Naive thymus-derived CD8-positive, alpha-beta T cell (primary cell): ENCODE measurements at regions not wholly inside any gene's neighbourhood (a gene's known extent, or its start where the extent isn't known, plus 50 kb on each side); places are given as distances from the start of the nearest gene placed in this dataset.

Experiments used
- ATAC-seq, 2 donors: fragments of 150-1000 bp; cut with Tn5 transposase in 1 of 2; sonication (Bioruptor Pico), chemical (Tn5 transposase) in 1 of 2; 1 replicate in 1 of 2; 2 replicates in 1 of 2; pipeline ENCODE4 v1.10.0; 2021; ENCODE audit warnings: mild to moderate bottlenecking in 2 of 2, moderate library complexity in 2 of 2
- POLR2A ChIA-PET: fragments of 350-600 bp; sonication (Branson Sonifier 250); formaldehyde crosslinking; loops from one replicate; lab custom pipeline; 2021; ENCODE audit warnings: antibody characterized with exemption; lab: Charles Lee
- DNase-seq, 10 donors: peaks; one replicate each; pipeline versions ENCODE4 v3.0.0 to v3.0.0-alpha.2; 2020 to 2022
- H3K27ac Mint-ChIP-seq, 10 donors: one replicate each; pipeline ENCODE4 v1.8.0; 2020 to 2022; ENCODE audit warnings: mild to moderate bottlenecking in 10 of 10, mixed read lengths in 10 of 10, moderate library complexity in 4 of 10, inconsistent platforms in 1 of 10
- H3K27me3 Mint-ChIP-seq, 5 donors: one replicate each; pipeline ENCODE4 v1.8.0; 2021 to 2022; ENCODE audit warnings: mixed read lengths in 5 of 5
- H3K36me3 Mint-ChIP-seq, 3 donors: one replicate each; pipeline ENCODE4 v1.8.0; 2020 to 2022; ENCODE audit warnings: mixed read lengths in 3 of 3, mild to moderate bottlenecking in 2 of 3, inconsistent platforms in 1 of 3
- H3K4me1 Mint-ChIP-seq, 4 donors: one replicate each; pipeline ENCODE4 v1.8.0; 2021 to 2022; ENCODE audit warnings: mixed read lengths in 4 of 4
- H3K4me3 Mint-ChIP-seq, 10 donors: one replicate each; pipeline ENCODE4 v1.8.0; 2020 to 2022; ENCODE audit warnings: mild to moderate bottlenecking in 10 of 10, mixed read lengths in 10 of 10, moderate library complexity in 6 of 10, inconsistent platforms in 1 of 10
- H3K9me3 Mint-ChIP-seq, 9 donors: one replicate each; pipeline ENCODE4 v1.8.0; 2020 to 2022; ENCODE audit warnings: mixed read lengths in 9 of 9, mild to moderate bottlenecking in 3 of 9, inconsistent platforms in 1 of 9, moderate library complexity in 1 of 9

DNA sequence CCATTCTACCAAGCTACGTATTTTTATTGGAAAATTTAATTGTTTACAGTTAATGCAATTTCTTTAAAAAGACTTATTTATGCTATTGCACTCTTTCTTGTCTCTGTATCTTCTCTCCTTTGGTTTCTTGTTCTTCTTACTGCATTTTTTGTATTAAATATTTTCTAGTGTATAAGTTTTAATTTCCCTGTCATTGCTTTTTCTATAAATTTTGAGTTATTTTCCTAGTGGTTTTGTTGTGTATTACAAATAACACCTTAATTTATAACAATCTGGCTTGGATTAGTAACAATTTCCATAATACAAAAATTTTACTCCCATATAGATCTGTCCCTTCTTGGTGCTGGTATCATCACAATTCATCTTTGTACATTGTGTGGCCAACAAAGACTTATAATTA lies 303.5 kb upstream of the SPOCK3 start:
- H3K36me3 Mint-ChIP-seq, result peaks cover 0 to 5% (median 0%) of the 10 kb centered on the region in 3 donors
- no peak for ATAC-seq
- H3K27me3 Mint-ChIP-seq, result no peaks in the 10 kb centered on the region
- POLR2A ChIA-PET, result no interaction called here
- DNase-seq, result no peak
- no peak overlapping the region for H3K27ac Mint-ChIP-seq
- H3K9me3 Mint-ChIP-seq, result peaks cover 0 to 19% (median 10%) of the 10 kb centered on the region in 9 donors
- H3K4me3 Mint-ChIP-seq, result no peak overlapping the region
- H3K4me1 Mint-ChIP-seq, result no peaks in the 10 kb centered on the region

DNA sequence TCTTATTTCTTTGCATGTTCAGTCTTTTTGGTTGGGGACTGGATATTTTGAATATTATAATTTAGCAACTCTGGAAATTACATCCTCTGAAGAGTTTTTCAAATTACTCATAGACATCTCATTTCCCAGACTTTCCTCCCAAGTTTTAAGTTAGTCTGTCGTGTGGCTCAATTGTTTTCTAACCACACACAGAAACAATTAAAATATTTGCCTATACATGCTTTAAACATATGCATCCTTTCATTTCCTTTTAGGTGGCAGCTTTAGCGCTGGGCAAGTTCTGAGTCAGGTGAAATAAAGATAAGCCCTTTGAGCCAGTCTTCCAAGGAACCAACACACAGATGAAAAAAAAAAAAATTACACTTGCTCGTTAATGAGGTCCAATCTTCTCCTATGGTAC lies 307.0 kb upstream of the SPOCK3 start:
- Mint-ChIP-seq H3K36me3 (peaks cover 0 to 5% (median 0%) of the 10 kb centered on the region in 3 donors), H3K4me3 (no peak overlapping the region), H3K27me3 (no peaks in the 10 kb centered on the region), H3K9me3 (peaks cover 5 to 34% (median 13%) of the 10 kb centered on the region in 9 donors), H3K4me1 (no peaks in the 10 kb centered on the region), H3K27ac (no peak overlapping the region)
- DNase-seq (no peak), ATAC-seq (no peak)
- POLR2A ChIA-PET, result no interaction called here

DNA sequence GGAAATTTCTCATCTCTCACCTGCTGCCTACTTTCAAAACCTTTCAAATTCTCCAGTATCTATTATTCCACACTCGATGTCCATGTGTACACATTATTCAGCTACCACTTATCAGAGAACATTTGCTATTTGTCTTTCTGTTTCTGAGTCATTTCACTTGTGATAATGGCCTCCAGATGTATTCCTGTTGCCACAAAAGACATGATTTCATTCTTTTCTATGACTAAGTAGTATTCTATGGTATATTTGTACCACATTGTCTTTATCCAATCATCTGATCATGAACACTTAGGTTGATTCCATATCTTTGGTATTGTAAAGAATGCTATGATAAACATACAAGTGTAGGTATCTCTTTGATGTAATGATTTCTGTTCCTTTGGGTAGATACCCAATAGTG lies 310.1 kb upstream of the SPOCK3 start:
- POLR2A ChIA-PET, result no interaction called here
- Mint-ChIP-seq H3K27ac (no peak overlapping the region), H3K4me1 (no peaks in the 10 kb centered on the region), H3K27me3 (no peaks in the 10 kb centered on the region), H3K4me3 (no peak overlapping the region), H3K9me3 (peaks cover 7 to 30% (median 20%) of the 10 kb centered on the region in 9 donors), H3K36me3 (peaks cover 0 to 5% (median 0%) of the 10 kb centered on the region in 3 donors)
- no peak for DNase-seq
- ATAC-seq, result no peak

DNA sequence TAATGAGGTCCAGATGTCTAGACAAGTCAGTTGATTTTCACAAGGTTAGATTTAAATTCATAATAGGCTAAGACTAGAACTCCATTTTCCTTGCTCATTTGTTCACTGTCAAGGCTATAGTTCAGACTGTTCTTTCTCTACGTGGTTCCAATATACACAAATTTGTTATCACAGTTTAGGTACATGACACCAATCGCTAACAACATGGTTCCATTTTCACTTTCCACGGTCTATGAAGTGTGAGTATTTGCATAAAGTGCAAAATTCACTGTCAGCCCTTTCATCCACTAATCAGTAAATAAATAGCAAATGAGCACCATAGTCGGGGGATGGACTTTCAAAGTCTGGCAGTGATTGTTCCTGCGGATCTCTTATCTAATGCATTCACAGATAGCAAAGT lies 315.7 kb upstream of the SPOCK3 start:
- DNase-seq, result no peak
- POLR2A ChIA-PET, result no interaction called here
- H3K9me3 Mint-ChIP-seq, result peaks cover 5 to 28% (median 18%) of the 10 kb centered on the region in 9 donors
- no peaks in the 10 kb centered on the region for H3K27me3 Mint-ChIP-seq
- H3K4me1 Mint-ChIP-seq, result no peaks in the 10 kb centered on the region
- H3K36me3 Mint-ChIP-seq, result no peaks in the 10 kb centered on the region
- H3K4me3 Mint-ChIP-seq, result no peak overlapping the region
- H3K27ac Mint-ChIP-seq, result no peak overlapping the region
- no peak for ATAC-seq

DNA sequence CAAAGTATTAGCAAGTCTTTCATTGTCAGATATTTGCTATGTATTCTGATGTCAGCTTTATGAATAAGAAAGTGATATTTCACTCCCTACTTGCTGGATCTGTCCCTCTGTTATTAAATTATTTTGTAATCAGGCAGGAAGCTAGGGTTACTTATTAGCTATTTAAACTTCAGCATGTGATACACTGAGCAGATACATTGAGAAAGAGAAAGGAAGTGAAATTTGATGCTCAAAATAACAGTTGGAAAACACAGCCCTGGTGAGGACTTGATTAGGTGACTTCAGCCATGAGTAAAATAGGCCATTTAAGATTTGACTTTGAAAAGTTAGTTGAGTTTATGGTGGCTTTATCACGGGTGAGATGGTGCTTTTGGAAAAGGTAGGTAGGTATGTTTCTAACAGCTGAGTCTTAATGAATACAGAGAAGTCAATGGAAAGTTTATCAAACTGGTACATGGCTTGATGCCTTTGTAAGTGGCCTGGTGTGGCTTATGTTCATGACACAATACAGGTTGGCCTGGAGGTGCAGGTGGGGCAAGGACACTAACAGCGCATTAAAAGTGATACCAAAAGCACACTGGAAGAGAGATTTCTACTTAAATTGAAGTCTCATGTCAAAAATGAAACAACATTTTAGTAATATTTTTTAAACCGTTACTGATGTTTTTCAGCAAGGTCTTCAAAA lies 321.2 kb upstream of the SPOCK3 start:
- POLR2A ChIA-PET, result no interaction called here
- Mint-ChIP-seq H3K9me3 (peaks cover 2 to 24% (median 8%) of the 10 kb centered on the region in 9 donors), H3K27me3 (no peaks in the 10 kb centered on the region), H3K4me3 (no peak overlapping the region), H3K27ac (no peak overlapping the region), H3K36me3 (peaks cover 0 to under 1% (median 0%) of the 10 kb centered on the region in 3 donors), H3K4me1 (no peaks in the 10 kb centered on the region)
- ATAC-seq (no peak), DNase-seq (no peak)

DNA sequence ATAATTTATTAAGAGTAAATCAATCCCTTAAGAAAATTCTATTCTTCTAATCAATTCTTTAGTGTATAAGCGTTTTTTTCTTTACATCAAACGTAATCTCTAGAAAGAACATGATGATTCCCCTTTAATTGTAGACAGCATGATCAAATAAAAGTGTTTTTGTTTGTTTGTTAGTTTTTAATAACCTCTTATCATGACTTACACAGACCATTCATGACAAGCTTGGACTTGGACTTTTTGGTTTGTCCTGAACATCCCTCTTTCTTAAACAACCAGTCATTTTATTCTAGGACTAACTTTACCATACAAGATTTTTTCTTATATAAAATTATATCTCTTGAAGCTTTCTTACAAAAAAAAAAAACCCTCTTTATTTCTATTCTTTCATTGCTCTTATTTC lies 344.6 kb upstream of the SPOCK3 start:
- Mint-ChIP-seq H3K27ac (no peak overlapping the region), H3K27me3 (no peaks in the 10 kb centered on the region), H3K4me1 (no peaks in the 10 kb centered on the region), H3K9me3 (peaks cover 0 to 27% (median 7%) of the 10 kb centered on the region in 9 donors), H3K4me3 (no peak overlapping the region), H3K36me3 (no peaks in the 10 kb centered on the region)
- ATAC-seq (no peak), DNase-seq (no peak)
- POLR2A ChIA-PET, result no interaction called here

DNA sequence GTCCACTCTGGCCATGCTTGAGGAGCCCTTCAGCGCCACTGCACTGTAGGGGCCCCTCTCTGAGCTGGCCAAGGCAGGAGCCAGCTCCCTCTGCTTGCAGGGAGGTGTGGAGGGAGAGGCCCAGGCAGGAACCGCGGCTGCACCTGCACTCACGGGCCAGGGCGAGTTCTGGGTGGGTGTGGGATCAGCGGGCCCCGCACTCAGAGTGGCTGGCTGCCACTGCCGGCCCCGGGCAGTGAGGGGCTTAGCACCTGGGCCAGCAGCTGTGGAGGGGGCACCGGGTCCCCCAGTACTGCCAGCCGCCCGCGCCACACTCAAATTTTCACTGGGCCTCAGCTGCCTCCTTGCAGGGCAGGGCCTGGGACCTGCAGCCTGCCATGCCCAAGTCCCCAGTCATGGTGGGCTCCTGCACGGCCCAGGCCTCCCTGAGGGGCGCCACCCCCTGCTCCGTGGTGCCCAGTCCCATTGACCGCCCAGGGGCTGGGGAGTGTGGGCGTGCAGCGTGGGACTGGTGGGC lies 347.2 kb upstream of the SPOCK3 start:
- Mint-ChIP-seq H3K36me3 (no peaks in the 10 kb centered on the region), H3K27ac (no peak overlapping the region), H3K27me3 (no peaks in the 10 kb centered on the region), H3K9me3 (peaks cover 0 to 20% (median 7%) of the 10 kb centered on the region in 9 donors), H3K4me3 (no peak overlapping the region), H3K4me1 (no peaks in the 10 kb centered on the region)
- ATAC-seq, result no peak
- DNase-seq, result no peak
- POLR2A ChIA-PET, result no interaction called here

DNA sequence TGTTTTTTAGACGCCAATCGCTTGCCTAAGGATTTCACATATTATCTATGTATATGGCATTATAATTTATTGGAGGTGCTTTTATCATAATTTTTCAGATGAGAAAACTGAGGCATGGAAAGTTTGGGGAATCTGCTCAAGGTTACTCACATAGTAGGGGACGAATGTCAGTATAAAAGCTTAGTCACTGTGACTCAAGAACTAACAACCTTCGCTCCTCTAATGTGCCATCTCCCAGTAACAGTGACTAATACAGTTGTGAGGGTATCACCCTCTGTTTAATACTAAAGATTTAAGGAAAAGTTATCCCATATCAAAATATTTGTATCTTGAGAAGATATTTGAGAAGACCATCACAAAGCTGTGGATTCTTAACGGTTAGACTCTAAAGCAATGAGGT lies 353.1 kb upstream of the SPOCK3 start:
- H3K27ac Mint-ChIP-seq, result no peak overlapping the region
- ATAC-seq (no peak), DNase-seq (no peak)
- POLR2A ChIA-PET, result no interaction called here
- no peaks in the 10 kb centered on the region for H3K36me3 Mint-ChIP-seq
- no peaks in the 10 kb centered on the region for H3K4me1 Mint-ChIP-seq
- H3K27me3 Mint-ChIP-seq, result no peaks in the 10 kb centered on the region
- no peak overlapping the region for H3K4me3 Mint-ChIP-seq
- peaks cover 0 to 19% (median 9%) of the 10 kb centered on the region in 9 donors for H3K9me3 Mint-ChIP-seq

DNA sequence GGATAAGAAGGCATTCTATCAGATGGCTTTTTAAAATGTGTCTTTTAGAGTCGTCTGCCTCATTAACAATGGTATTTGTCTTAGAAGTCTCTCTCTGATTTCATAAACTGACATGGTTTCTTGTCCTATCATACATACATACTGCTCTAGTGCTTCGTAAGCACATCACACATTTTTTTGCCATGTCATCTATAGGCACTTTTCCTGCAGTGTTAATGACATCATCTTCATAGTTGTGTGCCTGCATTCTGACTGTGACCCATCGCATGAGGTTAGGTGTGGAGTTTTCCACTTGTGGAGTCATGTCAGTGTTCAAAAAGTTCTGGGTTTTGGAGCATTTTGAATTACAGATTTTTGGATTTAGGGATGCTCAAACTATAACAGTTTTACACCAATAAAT lies 361.6 kb upstream of the SPOCK3 start:
- peaks cover 0 to 5% (median 2%) of the 10 kb centered on the region in 9 donors for H3K9me3 Mint-ChIP-seq
- H3K4me1 Mint-ChIP-seq, result no peaks in the 10 kb centered on the region
- H3K27ac Mint-ChIP-seq, result no peak overlapping the region
- DNase-seq (no peak), ATAC-seq (no peak)
- no peak overlapping the region for H3K4me3 Mint-ChIP-seq
- H3K27me3 Mint-ChIP-seq, result no peaks in the 10 kb centered on the region
- no peaks in the 10 kb centered on the region for H3K36me3 Mint-ChIP-seq
- POLR2A ChIA-PET, result no interaction called here

DNA sequence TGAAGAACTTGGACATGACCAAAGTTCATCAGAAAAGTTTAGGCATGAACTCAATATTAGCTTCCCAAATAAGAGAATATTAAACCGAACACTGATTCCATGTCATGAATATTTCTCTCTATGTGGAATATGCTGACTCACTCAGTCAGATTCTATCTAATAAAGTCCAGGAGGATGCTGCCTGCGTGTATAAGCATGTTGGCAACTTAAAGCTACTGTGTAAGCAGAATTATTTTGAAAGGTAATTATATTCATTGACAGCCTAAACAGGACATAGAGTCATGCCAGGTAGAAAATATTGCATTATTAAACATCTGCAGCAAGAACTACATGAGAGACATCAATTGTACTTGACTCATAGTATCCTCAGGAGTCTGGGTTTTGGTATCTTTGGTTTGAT lies 367.9 kb upstream of the SPOCK3 start:
- Mint-ChIP-seq H3K9me3 (peaks cover 0 to 4% (median 0%) of the 10 kb centered on the region in 9 donors), H3K27ac (no peak overlapping the region), H3K4me3 (no peak overlapping the region), H3K27me3 (no peaks in the 10 kb centered on the region), H3K36me3 (no peaks in the 10 kb centered on the region), H3K4me1 (no peaks in the 10 kb centered on the region)
- ATAC-seq, result no peak
- POLR2A ChIA-PET, result no interaction called here
- no peak for DNase-seq

DNA sequence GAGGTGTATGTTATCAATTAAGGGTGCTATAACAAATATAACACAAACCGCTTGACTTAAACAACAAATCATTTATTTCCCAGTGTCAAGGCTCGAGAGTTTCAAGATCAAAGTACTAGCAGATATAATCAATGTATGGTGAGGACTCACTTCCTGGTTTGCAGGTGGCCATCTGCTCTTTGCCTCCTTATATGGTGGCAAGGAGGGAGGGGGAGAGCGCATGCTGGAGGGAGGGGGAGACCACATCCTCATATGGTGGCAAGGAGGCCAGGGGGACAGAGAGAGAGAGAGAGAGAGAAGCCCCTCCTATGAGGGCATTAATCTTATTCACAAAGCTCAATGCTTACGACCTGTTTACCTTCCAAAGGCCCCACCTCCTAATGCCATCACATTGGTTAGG lies 372.3 kb upstream of the SPOCK3 start:
- no peak for DNase-seq
- POLR2A ChIA-PET, result no interaction called here
- no peak for ATAC-seq
- no peak overlapping the region for H3K27ac Mint-ChIP-seq
- no peak overlapping the region for H3K4me3 Mint-ChIP-seq
- H3K4me1 Mint-ChIP-seq, result no peaks in the 10 kb centered on the region
- H3K27me3 Mint-ChIP-seq, result no peaks in the 10 kb centered on the region
- H3K36me3 Mint-ChIP-seq, result no peaks in the 10 kb centered on the region
- peaks cover 0 to 14% (median 2%) of the 10 kb centered on the region in 9 donors for H3K9me3 Mint-ChIP-seq

DNA sequence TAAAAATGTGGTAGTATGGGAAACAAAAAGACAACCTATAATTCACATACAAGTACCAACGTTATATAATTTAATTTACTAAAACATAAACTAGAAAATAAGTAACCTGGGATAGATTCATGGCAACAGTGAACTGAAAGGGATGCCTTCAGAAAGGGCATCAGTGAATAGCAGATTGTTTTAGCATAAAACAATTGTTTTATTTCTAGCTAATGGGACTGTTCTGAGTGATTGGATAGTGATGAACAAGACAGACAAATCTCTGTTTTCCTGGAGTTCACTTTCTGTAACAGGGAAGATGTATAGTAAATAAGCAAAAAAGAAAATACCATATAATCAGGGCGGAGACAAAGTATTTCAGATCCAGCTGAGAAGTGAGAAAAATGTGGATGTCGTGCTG lies 379.1 kb upstream of the SPOCK3 start:
- DNase-seq, result no peak
- H3K4me1 Mint-ChIP-seq, result no peaks in the 10 kb centered on the region
- no peak for ATAC-seq
- H3K27me3 Mint-ChIP-seq, result no peaks in the 10 kb centered on the region
- H3K9me3 Mint-ChIP-seq, result peaks cover 0 to 18% (median 2%) of the 10 kb centered on the region in 9 donors
- H3K27ac Mint-ChIP-seq, result no peak overlapping the region
- POLR2A ChIA-PET, result no interaction called here
- no peak overlapping the region for H3K4me3 Mint-ChIP-seq
- no peaks in the 10 kb centered on the region for H3K36me3 Mint-ChIP-seq

DNA sequence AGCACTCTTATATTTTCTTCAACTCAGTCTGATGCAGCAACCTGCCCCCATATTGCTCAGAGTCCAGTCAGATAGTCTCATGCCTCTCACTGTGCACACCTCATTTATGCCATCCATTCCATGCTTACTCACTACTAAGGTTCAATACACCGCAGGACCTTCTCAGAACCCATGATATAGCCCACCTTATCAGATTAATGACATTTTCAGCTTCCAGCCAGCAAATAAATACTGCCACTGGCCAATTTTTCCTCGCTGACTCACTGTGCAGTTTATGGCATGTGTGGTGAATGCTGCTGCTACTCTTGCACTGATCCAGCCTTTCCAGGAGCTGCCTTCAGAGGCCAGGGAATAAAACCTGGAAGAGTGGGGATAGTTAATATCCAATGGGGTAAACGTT lies 380.6 kb upstream of the SPOCK3 start:
- Mint-ChIP-seq H3K9me3 (peaks cover 0 to 18% (median 2%) of the 10 kb centered on the region in 9 donors), H3K27me3 (no peaks in the 10 kb centered on the region), H3K4me1 (no peaks in the 10 kb centered on the region), H3K27ac (no peak overlapping the region), H3K36me3 (no peaks in the 10 kb centered on the region), H3K4me3 (no peak overlapping the region)
- ATAC-seq (no peak), DNase-seq (no peak)
- POLR2A ChIA-PET, result interaction anchor here (0.7 kb wide), 1 partner anchor 139 kb away, joined by 3 read pairs; no protein-coding TSS in a partner anchor

DNA sequence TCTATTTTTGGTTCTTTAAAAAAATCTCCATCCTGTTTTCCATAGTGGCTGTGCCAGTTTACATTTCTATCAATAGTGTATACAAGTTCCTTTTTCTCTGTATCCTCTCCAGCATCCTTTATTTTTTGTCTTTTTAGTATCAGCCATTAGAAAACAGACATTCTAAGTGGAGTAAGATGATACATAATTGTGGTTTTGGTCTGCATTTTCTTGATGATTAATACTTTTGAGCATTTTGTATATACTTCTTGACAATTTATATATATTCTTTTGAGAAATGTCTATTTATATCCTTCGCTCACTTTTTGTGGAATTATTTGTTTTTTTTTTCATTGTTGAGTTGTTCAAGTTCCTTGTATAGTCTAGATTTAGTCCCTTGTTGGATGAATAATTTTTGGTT lies 382.2 kb upstream of the SPOCK3 start:
- POLR2A ChIA-PET, result no interaction called here
- H3K4me3 Mint-ChIP-seq, result no peak overlapping the region
- H3K4me1 Mint-ChIP-seq, result no peaks in the 10 kb centered on the region
- DNase-seq (no peak), ATAC-seq (no peak)
- peaks cover 0 to 14% (median 2%) of the 10 kb centered on the region in 9 donors for H3K9me3 Mint-ChIP-seq
- no peak overlapping the region for H3K27ac Mint-ChIP-seq
- no peaks in the 10 kb centered on the region for H3K27me3 Mint-ChIP-seq
- H3K36me3 Mint-ChIP-seq, result no peaks in the 10 kb centered on the region
